ENCODE measurements at regions not wholly inside any gene's neighbourhood (a gene's known extent, or its start where the extent isn't known, plus 50 kb on each side); places are given as distances from the start of the nearest gene placed in this dataset.

- 73 to 80% (median 77%) methylated on average over 3 of the region's 3 CpGs for WGBS, 4 donors
- Histone ChIP-seq H3K4me1 (replicated peaks in 1 of 2) (no peaks in the 10 kb centered on the region), H3K9me3 (replicated peaks in 1 of 3) (no peaks in the 10 kb centered on the region), H3K27ac (no peak overlapping the region), H3K36me3 (replicated peaks in 1 of 2) (no peaks in the 10 kb centered on the region), H3K4me3 (no peak overlapping the region), H3K27me3 (no peaks in the 10 kb centered on the region)
- TF ChIP-seq CTCF (IDR thresholded peaks at IDR 0.05): no peak
- intact Hi-C loops (cut with DNase I): no loop called here
- DNase-seq: no peak
Observed at GRCh38 chr14:84643446-84643845, 886.5 kb upstream of the FLRT2 start.

GRCh38 chr14:84646786-84647500, 883.0 kb upstream of the FLRT2 start:
- no peaks in the 10 kb centered on the region for H3K9me3 ChIP-seq (replicated peaks in 1 of 3)
- no peak for DNase-seq
- TF ChIP-seq POLR2A (IDR thresholded peaks at IDR 0.05) (no peak), CTCF (IDR thresholded peaks at IDR 0.05) (no peak)
- no peaks in the 10 kb centered on the region for H3K36me3 ChIP-seq (replicated peaks in 1 of 2)
- no peak overlapping the region for H3K4me3 ChIP-seq
- H3K27ac ChIP-seq: no peak overlapping the region
- WGBS, 4 donors: 80 to 88% (median 85%) methylated on average over 6 of the region's 6 CpGs
- intact Hi-C loops (cut with DNase I): no loop called here
- H3K27me3 ChIP-seq: no peaks in the 10 kb centered on the region
- no peaks in the 10 kb centered on the region for H3K4me1 ChIP-seq (replicated peaks in 1 of 2)

- DNase-seq: no peak
- no peaks in the 10 kb centered on the region for H3K4me1 ChIP-seq (replicated peaks in 1 of 2)
- no peaks in the 10 kb centered on the region for H3K9me3 ChIP-seq (replicated peaks in 1 of 3)
- no peaks in the 10 kb centered on the region for H3K36me3 ChIP-seq (replicated peaks in 1 of 2)
- 86 to 93% (median 92%) methylated on average over 4 to 7 of the region's 7 CpGs for WGBS, 4 donors
- H3K27ac ChIP-seq: no peak overlapping the region
- TF ChIP-seq CTCF (IDR thresholded peaks at IDR 0.05): no peak
- intact Hi-C loops (cut with DNase I): no loop called here
- no peak overlapping the region for H3K4me3 ChIP-seq
- no peaks in the 10 kb centered on the region for H3K27me3 ChIP-seq
Observed at GRCh38 chr14:84655014-84655413, 874.9 kb upstream of the FLRT2 start.

- 71 to 86% (median 77%) methylated on average over 1 of the region's 1 CpG for WGBS, 4 donors
- H3K27me3 ChIP-seq: no peaks in the 10 kb centered on the region
- no peak for TF ChIP-seq CTCF (IDR thresholded peaks at IDR 0.05)
- TF ChIP-seq POLR2A (IDR thresholded peaks at IDR 0.05): no peak
Observed at GRCh38 chr14:84657911-84658310, 872.0 kb upstream of the FLRT2 start.

More at GRCh38 chr14:84657911-84658310, 872.0 kb upstream of the FLRT2 start:
- no peak for DNase-seq
- no peak overlapping the region for H3K4me3 ChIP-seq
- H3K9me3 ChIP-seq (replicated peaks in 1 of 3): no peaks in the 10 kb centered on the region
- no peak overlapping the region for H3K27ac ChIP-seq
- no peaks in the 10 kb centered on the region for H3K4me1 ChIP-seq (replicated peaks in 1 of 2)
- H3K36me3 ChIP-seq (replicated peaks in 1 of 2): no peaks in the 10 kb centered on the region
- intact Hi-C loops (cut with DNase I): no loop called here
